ENCODE measurements at regions not wholly inside any gene's neighbourhood (a gene's known extent, or its start where the extent isn't known, plus 50 kb on each side); places are given as distances from the start of the nearest gene placed in this dataset.

- TF ChIP-seq CTCF (IDR thresholded peaks at IDR 0.05) = no peak
- TF ChIP-seq POLR2A (IDR thresholded peaks at IDR 0.05) = no peak
These were observed 359.5 kb downstream of the LMO4 start for GRCh38 chr1:87688136-87688535.
